ENCODE measurements at regions not wholly inside any gene's neighbourhood (a gene's known extent, or its start where the extent isn't known, plus 50 kb on each side); places are given as distances from the start of the nearest gene placed in this dataset.

DNA sequence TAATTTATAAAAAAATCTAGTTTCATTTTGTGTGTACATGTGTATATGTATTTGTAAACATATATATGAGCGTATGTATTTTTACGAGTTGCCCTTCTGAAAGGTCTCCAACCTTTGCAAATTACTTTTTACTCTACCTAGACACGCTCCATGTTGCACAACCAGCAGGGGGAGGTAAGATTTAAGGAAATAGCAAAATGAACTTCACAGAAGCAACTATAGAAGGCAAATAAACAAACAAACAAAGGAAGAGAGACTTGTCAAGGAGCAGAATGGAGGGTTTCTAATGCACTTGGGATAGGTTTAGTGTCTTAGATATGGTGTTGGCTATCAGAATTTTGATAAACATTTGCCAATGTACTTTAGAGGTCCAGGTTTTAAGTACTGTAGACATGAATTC lies 820.5 kb upstream of the POU3F3 start:
- H3K4me3 ChIP-seq (ENCODE audit: low read depth, low read length), result no peak overlapping the region
- TF ChIP-seq, protein P1, sequence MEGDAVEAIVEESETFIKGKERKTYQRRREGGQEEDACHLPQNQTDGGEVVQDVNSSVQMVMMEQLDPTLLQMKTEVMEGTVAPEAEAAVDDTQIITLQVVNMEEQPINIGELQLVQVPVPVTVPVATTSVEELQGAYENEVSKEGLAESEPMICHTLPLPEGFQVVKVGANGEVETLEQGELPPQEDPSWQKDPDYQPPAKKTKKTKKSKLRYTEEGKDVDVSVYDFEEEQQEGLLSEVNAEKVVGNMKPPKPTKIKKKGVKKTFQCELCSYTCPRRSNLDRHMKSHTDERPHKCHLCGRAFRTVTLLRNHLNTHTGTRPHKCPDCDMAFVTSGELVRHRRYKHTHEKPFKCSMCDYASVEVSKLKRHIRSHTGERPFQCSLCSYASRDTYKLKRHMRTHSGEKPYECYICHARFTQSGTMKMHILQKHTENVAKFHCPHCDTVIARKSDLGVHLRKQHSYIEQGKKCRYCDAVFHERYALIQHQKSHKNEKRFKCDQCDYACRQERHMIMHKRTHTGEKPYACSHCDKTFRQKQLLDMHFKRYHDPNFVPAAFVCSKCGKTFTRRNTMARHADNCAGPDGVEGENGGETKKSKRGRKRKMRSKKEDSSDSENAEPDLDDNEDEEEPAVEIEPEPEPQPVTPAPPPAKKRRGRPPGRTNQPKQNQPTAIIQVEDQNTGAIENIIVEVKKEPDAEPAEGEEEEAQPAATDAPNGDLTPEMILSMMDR (IDR thresholded peaks at IDR 0.05; ENCODE audit: insufficient read depth, low read depth, low read length, missing control alignments), result peak; percentile 25
- DNase-seq (ENCODE audit: low read depth), result peak; percentile 27

DNA sequence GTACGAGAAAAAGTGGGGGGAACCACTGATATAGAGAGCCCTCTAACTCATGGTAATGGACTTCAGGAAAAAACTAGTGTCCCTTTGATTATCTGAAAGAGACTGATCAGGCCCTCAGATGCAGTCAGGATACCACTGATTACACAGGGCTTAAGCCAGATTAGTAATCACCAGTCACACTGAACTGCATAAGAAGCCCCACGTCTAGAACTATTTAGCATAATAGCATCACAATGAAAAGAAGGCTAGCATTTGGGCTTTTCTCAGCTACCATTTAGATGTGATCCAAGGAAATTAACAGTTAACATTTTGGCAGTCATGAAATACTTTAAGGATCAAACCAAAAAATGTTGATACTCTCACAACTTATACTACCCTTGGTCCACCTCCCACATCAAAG lies 813.1 kb upstream of the POU3F3 start:
- TF ChIP-seq, protein P1 (IDR thresholded peaks at IDR 0.05; ENCODE audit: insufficient read depth, low read depth, low read length, missing control alignments), result no peak
- DNase-seq (ENCODE audit: low read depth), result no peak

DNA sequence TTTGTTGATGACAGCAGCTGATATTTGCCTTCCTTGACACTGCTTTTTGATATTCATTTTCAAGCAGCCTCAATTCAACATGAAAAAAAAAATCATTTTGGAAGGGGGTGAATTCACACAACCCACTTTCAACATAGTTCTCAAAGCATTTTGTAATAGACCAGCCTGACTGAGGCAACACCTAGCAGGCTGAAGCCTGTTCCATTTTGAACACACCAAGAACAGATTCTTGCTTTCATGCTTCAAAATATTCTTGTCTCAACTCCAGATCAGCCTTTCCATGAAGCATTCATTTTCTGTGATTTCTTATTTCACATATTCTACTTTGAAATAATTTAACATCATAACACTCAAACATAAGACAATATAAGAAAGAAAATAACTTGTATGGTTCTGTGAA lies 812.6 kb upstream of the POU3F3 start:
- H3K4me3 ChIP-seq (ENCODE audit: low read depth, low read length), result no peak overlapping the region
- DNase-seq (ENCODE audit: low read depth), result no peak
- TF ChIP-seq, protein P1 (IDR thresholded peaks at IDR 0.05; ENCODE audit: insufficient read depth, low read depth, low read length, missing control alignments), result no peak

More for the DNA sequence above, 813.1 kb upstream of the POU3F3 start:
- H3K4me3 ChIP-seq (ENCODE audit: low read depth, low read length), result no peak overlapping the region

DNA sequence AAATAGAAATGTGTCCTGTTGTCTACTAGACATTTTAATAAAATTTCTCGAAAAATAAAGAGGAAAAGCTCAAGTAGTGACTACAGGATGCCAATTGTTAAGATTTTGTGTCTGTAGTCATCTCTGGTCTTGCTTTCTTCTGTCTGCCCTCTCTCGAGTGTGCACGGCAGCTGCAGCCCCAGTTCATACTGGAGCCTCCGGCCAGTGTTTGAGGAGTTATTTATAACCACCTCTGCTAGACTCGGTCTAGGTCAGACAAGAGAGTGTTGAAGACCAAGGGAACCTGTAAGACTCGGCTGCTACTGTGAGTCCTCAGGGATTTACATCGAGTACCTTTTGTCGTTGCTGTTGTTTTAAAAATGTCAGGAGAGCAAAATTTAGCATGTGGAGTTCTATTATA lies 810.1 kb upstream of the POU3F3 start:
- TF ChIP-seq, protein P1 (IDR thresholded peaks at IDR 0.05; ENCODE audit: insufficient read depth, low read depth, low read length, missing control alignments), result no peak
- no peak for DNase-seq (ENCODE audit: low read depth)
- no peak overlapping the region for H3K4me3 ChIP-seq (ENCODE audit: low read depth, low read length)

DNA sequence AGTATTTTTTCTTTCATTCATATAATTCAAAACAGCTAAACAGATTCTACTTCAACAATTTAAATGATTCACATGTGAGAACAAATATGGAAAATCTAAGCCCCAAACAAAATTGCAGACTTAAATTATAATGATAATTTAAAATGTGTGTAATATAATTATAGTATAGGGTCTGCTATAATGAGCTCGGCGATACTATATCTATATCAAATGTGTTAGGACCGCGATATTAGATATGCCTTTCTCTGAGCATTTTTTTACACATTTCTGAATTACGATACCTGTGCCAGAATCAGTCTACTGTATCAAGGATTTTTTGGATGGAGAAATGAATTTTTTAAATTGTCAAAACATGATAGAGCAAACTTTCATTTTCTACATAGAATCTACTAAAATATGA lies 808.8 kb upstream of the POU3F3 start:
- DNase-seq (ENCODE audit: low read depth), result no peak
- TF ChIP-seq, protein P1 (IDR thresholded peaks at IDR 0.05; ENCODE audit: insufficient read depth, low read depth, low read length, missing control alignments), result no peak
- H3K4me3 ChIP-seq (ENCODE audit: low read depth, low read length), result no peak overlapping the region

DNA sequence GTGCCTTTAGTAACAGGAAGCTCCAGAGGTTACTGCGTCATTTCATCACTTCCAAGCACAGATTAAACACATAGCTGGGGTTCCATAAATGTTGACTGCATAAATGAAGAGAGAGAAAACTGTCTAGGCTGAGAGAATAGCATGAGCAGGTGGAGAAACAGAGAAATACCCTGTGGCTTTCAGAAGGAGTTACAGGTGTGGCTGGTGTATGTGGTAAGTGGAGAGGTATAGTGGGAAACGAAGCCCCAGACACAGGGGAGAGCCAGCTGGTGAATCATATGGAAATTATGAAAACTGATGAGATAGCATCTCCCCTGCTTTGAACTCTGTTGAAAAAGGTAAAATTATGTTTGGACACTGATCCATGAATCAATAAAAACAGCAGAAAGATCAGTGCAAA lies 807.4 kb upstream of the POU3F3 start:
- DNase-seq (ENCODE audit: low read depth), result no peak
- TF ChIP-seq, protein P1 (IDR thresholded peaks at IDR 0.05; ENCODE audit: insufficient read depth, low read depth, low read length, missing control alignments), result no peak
- no peak overlapping the region for H3K4me3 ChIP-seq (ENCODE audit: low read depth, low read length)

DNA sequence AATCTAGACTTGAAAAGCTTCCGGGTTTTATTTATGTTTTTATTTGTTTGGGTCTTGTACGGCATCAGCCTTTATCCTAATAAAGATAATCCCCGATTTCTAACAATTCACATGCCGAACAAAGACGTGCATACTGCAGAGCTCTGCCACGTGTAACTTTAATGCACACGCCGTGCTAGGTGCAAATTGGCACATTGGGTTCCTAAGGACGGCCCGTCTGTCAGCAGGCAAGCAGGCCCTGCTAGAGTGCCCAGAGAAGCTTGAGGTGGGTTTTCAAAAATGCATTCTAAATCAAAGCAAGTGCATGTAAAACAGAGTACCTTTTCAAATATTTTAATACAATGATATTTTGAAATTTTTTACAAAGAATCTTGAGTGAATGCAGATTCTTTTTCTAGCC lies 806.4 kb upstream of the POU3F3 start:
- H3K4me3 ChIP-seq (ENCODE audit: low read depth, low read length), result no peak overlapping the region
- no peak for DNase-seq (ENCODE audit: low read depth)
- TF ChIP-seq, protein P1 (IDR thresholded peaks at IDR 0.05; ENCODE audit: insufficient read depth, low read depth, low read length, missing control alignments), result no peak
